CD14-positive monocyte (primary cell): ENCODE measurements at regions not wholly inside any gene's neighbourhood (a gene's known extent, or its start where the extent isn't known, plus 50 kb on each side); places are given as distances from the start of the nearest gene placed in this dataset.

ENCODE experiments used
- DNase-seq, 3 donors: peaks; one replicate each; pipeline ENCODE4 v3.0.0-alpha.2; 2011 to 2022
- H2AFZ ChIP-seq: 2 replicates; pipeline ENCODE4 v1.6.0; 2012; ENCODE audit warnings: mild to moderate bottlenecking, low read depth, low read length, inconsistent platforms; ENCODE audit not compliant: insufficient read depth, poor library complexity, severe bottlenecking
- H3K27ac ChIP-seq, 2 donors: 1 replicate in 1 of 2; 2 replicates in 1 of 2; pipeline ENCODE4 v1.5.1; 2012 to 2013; ENCODE audit warnings: low read length in 2 of 2, control low read depth in 1 of 2, inconsistent platforms in 1 of 2, low read depth in 1 of 2, mild to moderate bottlenecking in 1 of 2
- H3K27me3 ChIP-seq, 2 donors: one replicate each; pipeline versions ENCODE4 v1.6.0 to v1.6.1; 2011 to 2013; ENCODE audit warnings: low read length in 2 of 2; ENCODE audit not compliant: control insufficient read depth in 2 of 2, insufficient read depth in 2 of 2
- H3K36me3 ChIP-seq, 2 donors: replicated peaks in 1 of 2; 1 replicate in 1 of 2; 2 replicates in 1 of 2; pipeline versions ENCODE4 v1.5.1 to v1.6.1; 2012 to 2013; ENCODE audit warnings: low read length in 2 of 2, control low read depth in 1 of 2, inconsistent platforms in 1 of 2, mild to moderate bottlenecking in 1 of 2; ENCODE audit not compliant: insufficient read depth in 2 of 2, control insufficient read depth in 1 of 2
- H3K4me1 ChIP-seq, 2 donors: 1 replicate in 1 of 2; 2 replicates in 1 of 2; pipeline versions ENCODE4 v1.5.1 to v1.6.1; 2012 to 2013; ENCODE audit warnings: low read length in 2 of 2, control low read depth in 1 of 2, inconsistent platforms in 1 of 2, mild to moderate bottlenecking in 1 of 2, moderate library complexity in 1 of 2; ENCODE audit not compliant: insufficient read depth in 2 of 2, control insufficient read depth in 1 of 2
- H3K4me2 ChIP-seq: replicated peaks from 2 replicates; pipeline ENCODE3; 2012; ENCODE audit warnings: low read length, moderate library complexity, mild to moderate bottlenecking; ENCODE audit not compliant: poor library complexity, severe bottlenecking; ENCODE audit errors: extremely low read depth
- H3K4me3 ChIP-seq, 3 experiments: fragments of 200-600 bp in 1 of 3; sonication (generic) in 1 of 3; replicated peaks in 1 of 3; 1 replicate in 2 of 3; 2 replicates in 1 of 3; pipeline ENCODE4 v1.5.1; 2011 to 2013; ENCODE audit warnings: low read length in 3 of 3, mild to moderate bottlenecking in 3 of 3, control low read depth in 2 of 3, low read depth in 2 of 3, inconsistent platforms in 1 of 3, moderate library complexity in 1 of 3
- H3K79me2 ChIP-seq: 2 replicates; pipeline ENCODE4 v1.6.0; 2012; ENCODE audit warnings: mild to moderate bottlenecking, control low read depth, inconsistent platforms, low read length, moderate library complexity; ENCODE audit not compliant: insufficient read depth
- H3K9ac ChIP-seq: 2 replicates; pipeline ENCODE4 v1.6.0; 2017; ENCODE audit warnings: low read length, mild to moderate bottlenecking; ENCODE audit not compliant: insufficient read depth, poor library complexity, severe bottlenecking
- H3K9me3 ChIP-seq, 2 donors: replicated peaks in 1 of 2; 1 replicate in 1 of 2; 2 replicates in 1 of 2; pipeline versions ENCODE4 v1.5.1 to v1.6.1; 2012 to 2013; ENCODE audit warnings: low read length in 2 of 2, control low read depth in 1 of 2; ENCODE audit not compliant: control insufficient read depth in 1 of 2, insufficient read depth in 1 of 2
- H4K20me1 ChIP-seq: 2 replicates; pipeline ENCODE4 v1.6.0; 2012; ENCODE audit warnings: mild to moderate bottlenecking, low read length, control low read depth, moderate library complexity; ENCODE audit not compliant: insufficient read depth
- H3K27ac Mint-ChIP-seq, 7 donors: one replicate each; pipeline ENCODE4 v1.8.0; 2020; ENCODE audit warnings: mild to moderate bottlenecking in 7 of 7, mixed read lengths in 7 of 7, moderate library complexity in 6 of 7, inconsistent platforms in 2 of 7
- H3K27me3 Mint-ChIP-seq, 3 donors: one replicate each; pipeline ENCODE4 v1.8.0; 2021 to 2022; ENCODE audit warnings: low read depth in 3 of 3, mild to moderate bottlenecking in 3 of 3, mixed read lengths in 3 of 3, moderate library complexity in 3 of 3, inconsistent platforms in 1 of 3
- H3K36me3 Mint-ChIP-seq, 2 donors: one replicate each; pipeline ENCODE4 v1.8.0; 2020; ENCODE audit warnings: mixed read lengths in 2 of 2, inconsistent platforms in 1 of 2, mild to moderate bottlenecking in 1 of 2
- H3K4me1 Mint-ChIP-seq: one replicate; pipeline ENCODE4 v1.8.0; 2020; ENCODE audit warnings: mild to moderate bottlenecking, mixed read lengths
- H3K4me3 Mint-ChIP-seq, 2 donors: one replicate each; pipeline ENCODE4 v1.8.0; 2020; ENCODE audit warnings: mild to moderate bottlenecking in 2 of 2, mixed read lengths in 2 of 2, moderate library complexity in 1 of 2
- H3K9me3 Mint-ChIP-seq, 7 donors: one replicate each; pipeline ENCODE4 v1.8.0; 2020 to 2022; ENCODE audit warnings: mixed read lengths in 7 of 7, mild to moderate bottlenecking in 6 of 7, moderate library complexity in 6 of 7, inconsistent platforms in 2 of 7
- CTCF ChIP-seq: fragments of 200-600 bp; IDR thresholded peaks from one replicate; pipeline ENCODE4 v1.8.0; 2022; ENCODE audit warnings: antibody characterized with exemption, mild to moderate bottlenecking
- WGBS: methylation state at CpG from one replicate; pipeline ENCODE4 v1.1.5; 2013; ENCODE audit warnings: missing lambda C conversion rate; ENCODE audit not compliant: insufficient coverage; 5-methylcytosine and 5-hydroxymethylcytosine counted together
- intact Hi-C, 2 donors: fragments of 100-400 bp; cut with micrococcal nuclease; formaldehyde crosslinking; loops; one replicate each; pipeline versions ENCODE4 v1.15.0 to v1.15.1; 2023

- DNase-seq, result no peak
- no peaks in the 10 kb centered on the region for H3K27me3 Mint-ChIP-seq
- Histone ChIP-seq H3K9me3 (no peaks in the 10 kb centered on the region), H3K27me3 (no peaks in the 10 kb centered on the region), H3K4me3 (no peak overlapping the region), H3K9ac (no peak overlapping the region), H3K4me2 (no peak overlapping the region), H2AFZ (no peak overlapping the region), H3K27ac (no peak overlapping the region), H3K79me2 (peaks cover 91% of the 10 kb centered on the region), H3K4me1 (peaks cover 32 to 44% of the 10 kb centered on the region in 2 donors), H4K20me1 (peaks cover 94% of the 10 kb centered on the region), H3K36me3 (no peaks in the 10 kb centered on the region)
- H3K36me3 Mint-ChIP-seq, result peaks cover 8 to 9% of the 10 kb centered on the region in 2 donors
- H3K4me1 Mint-ChIP-seq, result peaks cover 62% of the 10 kb centered on the region
- H3K4me3 Mint-ChIP-seq, result no peak overlapping the region
- peak overlapping the region in 2 of 7 donors; percentile 12 to 79 for H3K27ac Mint-ChIP-seq
- WGBS, result 74% methylated on average over 4 of the region's 5 CpGs
- no peak for TF ChIP-seq CTCF
- peaks cover 0 to 4% (median 0%) of the 10 kb centered on the region in 7 donors for H3K9me3 Mint-ChIP-seq
- intact Hi-C loops, result no loop called here
Measured at GRCh38 chr3:42027571-42027970, 63.6 kb upstream of the TRAK1 start.

DNA sequence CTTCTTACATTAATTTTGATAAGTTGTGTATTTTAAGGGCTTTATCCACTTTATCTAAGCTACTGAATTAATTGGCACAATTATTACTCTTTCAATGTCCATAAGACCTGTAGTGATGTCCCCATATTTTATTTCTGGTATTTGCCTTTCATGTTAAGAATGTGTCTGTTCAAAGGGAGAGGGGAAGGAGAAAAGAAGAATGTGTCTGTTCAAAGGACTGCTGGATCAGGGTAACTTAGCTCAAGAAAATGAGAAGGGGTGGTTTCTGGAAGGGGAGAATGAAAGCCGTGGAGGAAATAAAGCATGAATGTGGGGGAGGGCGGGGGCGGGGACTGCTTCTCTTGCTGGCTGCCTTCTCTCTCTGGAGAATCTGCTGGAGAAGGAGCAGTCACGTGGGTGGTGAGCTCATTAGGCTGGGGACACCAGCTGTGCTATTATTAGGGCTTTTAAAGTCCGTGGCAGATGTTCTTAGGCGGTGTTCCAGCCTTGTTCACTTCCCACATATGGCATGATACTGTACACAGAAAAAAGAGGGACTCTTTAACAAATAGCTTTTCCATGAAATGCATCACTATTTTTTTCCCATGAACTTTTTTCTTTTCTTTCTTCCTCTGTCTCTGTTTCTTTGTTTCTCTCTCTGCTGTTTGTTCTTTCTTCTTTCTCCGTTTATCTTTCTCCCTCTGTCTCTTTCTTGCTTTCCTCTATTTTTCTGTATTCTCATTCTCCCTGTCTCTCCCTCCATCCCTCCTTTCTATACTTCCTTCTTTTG is 63.7 kb upstream of the ULK4 start:
- DNase-seq, result peak; percentile 57 to 76 (median 65)
- H3K9me3 ChIP-seq, result no peaks in the 10 kb centered on the region
- Mint-ChIP-seq H3K4me1 (peaks cover 56% of the 10 kb centered on the region), H3K27ac (peak overlapping the region; percentile 73 to 94 (median 86)), H3K4me3 (peak overlapping the region; percentile 46 to 62), H3K9me3 (peaks cover 0 to 4% (median 0%) of the 10 kb centered on the region in 7 donors), H3K36me3 (peaks cover 8 to 9% of the 10 kb centered on the region in 2 donors), H3K27me3 (peaks cover 0 to 2% (median 0%) of the 10 kb centered on the region in 3 donors)
- 0% methylated on average over 1 of the region's 7 CpGs for WGBS
- no peaks in the 10 kb centered on the region for H3K36me3 ChIP-seq
- H4K20me1 ChIP-seq, result peaks cover 94% of the 10 kb centered on the region
- intact Hi-C loops, result no loop called here
- no peak for TF ChIP-seq CTCF
- peaks cover 32 to 39% of the 10 kb centered on the region in 2 donors for H3K4me1 ChIP-seq
- H3K9ac ChIP-seq, result peak overlapping the region; percentile 36
- H3K79me2 ChIP-seq, result peaks cover 93% of the 10 kb centered on the region
- no peaks in the 10 kb centered on the region for H3K27me3 ChIP-seq
- H3K27ac ChIP-seq, result peak overlapping the region; percentile 33 to 57
- H3K4me3 ChIP-seq, result peak overlapping the region in 2 of 3 experiments; percentile 11 to 49
- peak overlapping the region; percentile 2 for H2AFZ ChIP-seq
- H3K4me2 ChIP-seq, result peak overlapping the region; percentile 64
